ENCODE measurements at regions not wholly inside any gene's neighbourhood (a gene's known extent, or its start where the extent isn't known, plus 50 kb on each side); places are given as distances from the start of the nearest gene placed in this dataset.

DNA sequence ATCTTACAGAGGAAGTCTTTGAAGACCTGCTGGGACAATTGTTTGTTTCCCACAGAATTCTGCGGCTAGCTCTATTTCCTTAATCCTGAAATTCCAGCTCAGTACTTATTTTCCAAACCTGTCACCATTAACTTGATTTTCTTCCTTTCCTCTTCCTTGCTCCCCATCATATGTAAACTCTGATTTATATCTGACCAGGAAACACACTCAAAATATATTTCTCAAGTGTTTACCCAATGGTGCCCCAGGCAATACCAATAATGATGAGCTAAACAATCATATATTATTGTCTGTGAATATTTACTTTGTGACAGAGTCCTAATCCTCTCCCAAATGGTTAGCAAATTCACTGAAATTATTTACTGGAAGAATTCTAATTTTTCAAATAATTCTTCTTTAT, 597.3 kb downstream of the PKHD1 start:
- H3K9me3 Mint-ChIP-seq (ENCODE audit: insufficient read depth): no peaks in the 10 kb centered on the region
- H4K20me1 ChIP-seq (ENCODE audit: control insufficient read depth, insufficient read depth, low read length, poor library complexity, severe bottlenecking): no peaks in the 10 kb centered on the region
- no peak overlapping the region for H3K4me2 ChIP-seq (replicated peaks; ENCODE audit: low read depth, low read length, poor library complexity, severe bottlenecking)
- no peak overlapping the region for H3K27ac Mint-ChIP-seq
- ATAC-seq (ENCODE audit: low read depth): no peak
- H3K4me1 Mint-ChIP-seq: no peaks in the 10 kb centered on the region
- no peak for DNase-seq
- intact Hi-C loops (cut with micrococcal nuclease): no loop called here
- CTCF ChIA-PET: no interaction called here
- peaks cover 0 to 9% (median 0%) of the 10 kb centered on the region in 3 donors for H3K9me3 ChIP-seq (ENCODE audit: control extremely low read depth in 1 of 3, control insufficient read depth in 2 of 3, insufficient read depth in 1 of 3, low read length in 2 of 3)
- H3K9ac ChIP-seq (ENCODE audit: low read length): no peak overlapping the region
- no peak overlapping the region for H3K27ac ChIP-seq (ENCODE audit: low read length in 2 of 2)
- no peak overlapping the region for H2AFZ ChIP-seq (ENCODE audit: insufficient read depth, low read depth, low read length, poor library complexity, severe bottlenecking)
- no peak for TF ChIP-seq EZH2 (IDR thresholded peaks at IDR 0.05; ENCODE audit: borderline replicate concordance, insufficient read depth, low read depth, low read length, poor library complexity, severe bottlenecking)
- TF ChIP-seq, protein P1, sequence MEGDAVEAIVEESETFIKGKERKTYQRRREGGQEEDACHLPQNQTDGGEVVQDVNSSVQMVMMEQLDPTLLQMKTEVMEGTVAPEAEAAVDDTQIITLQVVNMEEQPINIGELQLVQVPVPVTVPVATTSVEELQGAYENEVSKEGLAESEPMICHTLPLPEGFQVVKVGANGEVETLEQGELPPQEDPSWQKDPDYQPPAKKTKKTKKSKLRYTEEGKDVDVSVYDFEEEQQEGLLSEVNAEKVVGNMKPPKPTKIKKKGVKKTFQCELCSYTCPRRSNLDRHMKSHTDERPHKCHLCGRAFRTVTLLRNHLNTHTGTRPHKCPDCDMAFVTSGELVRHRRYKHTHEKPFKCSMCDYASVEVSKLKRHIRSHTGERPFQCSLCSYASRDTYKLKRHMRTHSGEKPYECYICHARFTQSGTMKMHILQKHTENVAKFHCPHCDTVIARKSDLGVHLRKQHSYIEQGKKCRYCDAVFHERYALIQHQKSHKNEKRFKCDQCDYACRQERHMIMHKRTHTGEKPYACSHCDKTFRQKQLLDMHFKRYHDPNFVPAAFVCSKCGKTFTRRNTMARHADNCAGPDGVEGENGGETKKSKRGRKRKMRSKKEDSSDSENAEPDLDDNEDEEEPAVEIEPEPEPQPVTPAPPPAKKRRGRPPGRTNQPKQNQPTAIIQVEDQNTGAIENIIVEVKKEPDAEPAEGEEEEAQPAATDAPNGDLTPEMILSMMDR (IDR thresholded peaks at IDR 0.05): no peak
- no peaks in the 10 kb centered on the region for H3K79me2 ChIP-seq (ENCODE audit: control insufficient read depth, insufficient read depth, low read length)
- POLR2A ChIA-PET: no interaction called here
- no peaks in the 10 kb centered on the region for H3K27me3 ChIP-seq (replicated peaks in 1 of 4; ENCODE audit: control extremely low read depth in 1 of 4, control insufficient read depth in 3 of 4, insufficient read depth in 4 of 4, low read length in 3 of 4)
- no peak overlapping the region for H3K4me3 ChIP-seq (ENCODE audit: control extremely low read depth in 1 of 5, extremely low read depth in 1 of 5, insufficient read depth in 1 of 5, low read depth in 2 of 5, low read length in 4 of 5)
- no peaks in the 10 kb centered on the region for H3K4me1 ChIP-seq (ENCODE audit: control insufficient read depth in 2 of 2, insufficient read depth in 2 of 2, low read length in 2 of 2)
- WGBS (ENCODE audit: insufficient coverage): no CpG with 5 or more reads among the region's 1 CpG
- H3K4me3 Mint-ChIP-seq: no peak overlapping the region
- H3K27me3 Mint-ChIP-seq: no peaks in the 10 kb centered on the region
- no peaks in the 10 kb centered on the region for H3K36me3 ChIP-seq (replicated peaks in 1 of 2; ENCODE audit: control extremely low read depth in 1 of 2, control insufficient read depth in 1 of 2, extremely low read depth in 1 of 2, insufficient read depth in 2 of 2, low read length in 1 of 2)

DNA sequence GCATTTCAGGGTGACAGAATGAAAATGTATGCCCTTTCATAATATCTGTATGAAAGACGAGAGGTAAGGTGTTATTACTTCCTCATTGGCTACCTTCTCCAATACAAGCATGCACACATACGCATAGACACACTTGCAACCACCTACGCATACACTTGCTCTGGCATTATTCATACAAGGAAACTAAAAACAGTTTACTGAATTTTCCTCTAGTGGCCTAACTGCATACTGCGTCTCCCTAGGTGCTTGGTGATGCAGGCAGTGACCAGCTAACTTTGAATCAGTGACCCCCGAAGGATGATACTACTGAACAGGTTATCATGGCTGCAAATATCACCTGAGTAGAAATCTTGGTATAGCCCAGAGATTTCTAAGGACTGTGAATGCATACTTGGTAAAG, 593.1 kb downstream of the PKHD1 start:
- WGBS (ENCODE audit: insufficient coverage): 79% methylated on average over 2 of the region's 5 CpGs
- TF ChIP-seq EZH2 (IDR thresholded peaks at IDR 0.05; ENCODE audit: borderline replicate concordance, insufficient read depth, low read depth, low read length, poor library complexity, severe bottlenecking): no peak
- TF ChIP-seq, protein P1 (IDR thresholded peaks at IDR 0.05): no peak
- no peaks in the 10 kb centered on the region for H3K9me3 Mint-ChIP-seq (ENCODE audit: insufficient read depth)

More for the DNA sequence above, 593.1 kb downstream of the PKHD1 start:
- Mint-ChIP-seq H3K27ac (no peak overlapping the region), H3K4me3 (no peak overlapping the region), H3K27me3 (no peaks in the 10 kb centered on the region), H3K4me1 (no peaks in the 10 kb centered on the region)
- Histone ChIP-seq H3K4me2 (replicated peaks; ENCODE audit: low read depth, low read length, poor library complexity, severe bottlenecking) (no peak overlapping the region), H3K27ac (ENCODE audit: low read length in 2 of 2) (no peak overlapping the region), H3K9me3 (ENCODE audit: control extremely low read depth in 1 of 3, control insufficient read depth in 2 of 3, insufficient read depth in 1 of 3, low read length in 2 of 3) (peaks cover 0 to 4% (median 0%) of the 10 kb centered on the region in 3 donors), H2AFZ (ENCODE audit: insufficient read depth, low read depth, low read length, poor library complexity, severe bottlenecking) (no peak overlapping the region), H3K27me3 (replicated peaks in 1 of 4; ENCODE audit: control extremely low read depth in 1 of 4, control insufficient read depth in 3 of 4, insufficient read depth in 4 of 4, low read length in 3 of 4) (no peaks in the 10 kb centered on the region), H3K9ac (ENCODE audit: low read length) (no peak overlapping the region), H3K4me3 (ENCODE audit: control extremely low read depth in 1 of 5, extremely low read depth in 1 of 5, insufficient read depth in 1 of 5, low read depth in 2 of 5, low read length in 4 of 5) (no peak overlapping the region), H3K36me3 (replicated peaks in 1 of 2; ENCODE audit: control extremely low read depth in 1 of 2, control insufficient read depth in 1 of 2, extremely low read depth in 1 of 2, insufficient read depth in 2 of 2, low read length in 1 of 2) (no peaks in the 10 kb centered on the region), H3K4me1 (ENCODE audit: control insufficient read depth in 2 of 2, insufficient read depth in 2 of 2, low read length in 2 of 2) (no peaks in the 10 kb centered on the region), H4K20me1 (ENCODE audit: control insufficient read depth, insufficient read depth, low read length, poor library complexity, severe bottlenecking) (no peaks in the 10 kb centered on the region), H3K79me2 (ENCODE audit: control insufficient read depth, insufficient read depth, low read length) (no peaks in the 10 kb centered on the region)
- ATAC-seq (ENCODE audit: low read depth) (no peak), DNase-seq (no peak)
- ChIA-PET CTCF (no interaction called here), POLR2A (no interaction called here)
- intact Hi-C loops (cut with micrococcal nuclease): no loop called here

Measured in B cell (primary cell).